ENCODE measurements at regions not wholly inside any gene's neighbourhood (a gene's known extent, or its start where the extent isn't known, plus 50 kb on each side); places are given as distances from the start of the nearest gene placed in this dataset.

- ATAC-seq (no peak), DNase-seq (ENCODE audit: low read depth, low spot score) (no peak)
- ChIA-PET POLR2A (no interaction called here), CTCF (no interaction called here), RAD21 (ENCODE audit: low non-redundant PET in 1 of 2, low total read pairs in 2 of 2, uncharacterized antibody in 2 of 2, unreplicated experiment in 2 of 2) (no interaction called here)
- H3K79me2 ChIP-seq (ENCODE audit: insufficient read depth, low read length): no peaks in the 10 kb centered on the region
- H4K20me1 ChIP-seq (ENCODE audit: insufficient read depth): no peaks in the 10 kb centered on the region
- H3K4me3 ChIP-seq (replicated peaks in 1 of 2; ENCODE audit: low read depth in 1 of 2, low read length in 2 of 2): no peak overlapping the region
- intact Hi-C loops (cut with micrococcal nuclease): no loop called here
- no peak overlapping the region for H3K4me2 ChIP-seq (ENCODE audit: low read length)
- TF ChIP-seq JUND (IDR thresholded peaks at IDR 0.05) (no peak), EZH2 (IDR thresholded peaks at IDR 0.05) (no peak), ZFX (IDR thresholded peaks at IDR 0.05) (no peak), SP1 (IDR thresholded peaks at IDR 0.05; ENCODE audit: low read depth) (no peak), CEBPB (IDR thresholded peaks at IDR 0.05; ENCODE audit: low read depth) (no peak), ZBTB33 (IDR thresholded peaks at IDR 0.05; ENCODE audit: extremely low read depth, insufficient replicate concordance, low read length) (no peak), EZH2phosphoT487 (IDR thresholded peaks at IDR 0.05; ENCODE audit: borderline replicate concordance) (no peak), SRF (IDR thresholded peaks at IDR 0.05; ENCODE audit: low read depth) (no peak), CTCF (IDR thresholded peaks at IDR 0.05 in 2 of 3, conservative IDR thresholded peaks at IDR 0.05 in 1 of 3; ENCODE audit: borderline replicate concordance in 1 of 3, insufficient read depth in 1 of 3, low read depth in 2 of 3, low read length in 2 of 3) (no peak), POLR2A (IDR thresholded peaks at IDR 0.05; ENCODE audit: borderline replicate concordance, extremely low read depth, insufficient read depth, insufficient read length) (no peak), CBX3 (IDR thresholded peaks at IDR 0.05; ENCODE audit: low read depth) (no peak), ATF3 (IDR thresholded peaks at IDR 0.05) (no peak), POLR2AphosphoS5 (IDR thresholded peaks at IDR 0.05; ENCODE audit: low read depth, low read length) (no peak), ELF1 (IDR thresholded peaks at IDR 0.05; ENCODE audit: borderline replicate concordance, low read depth) (no peak), RAD21 (IDR thresholded peaks at IDR 0.05; ENCODE audit: low read depth) (no peak), MAX (IDR thresholded peaks at IDR 0.05) (no peak), ZNF274 (IDR thresholded peaks at IDR 0.05; ENCODE audit: low read depth, low read length) (no peak), SIN3A (IDR thresholded peaks at IDR 0.05; ENCODE audit: low read depth) (no peak), FOSL1 (IDR thresholded peaks at IDR 0.05; ENCODE audit: low read depth) (no peak), YY1 (IDR thresholded peaks at IDR 0.05; ENCODE audit: extremely low read depth, insufficient replicate concordance, low read depth, low read length) (no peak)
- no peak overlapping the region for H3K27ac ChIP-seq (ENCODE audit: low read depth, low read length)
- H3K4me1 ChIP-seq (ENCODE audit: control insufficient read depth in 1 of 2, insufficient read depth in 2 of 2, low read length in 2 of 2): no peaks in the 10 kb centered on the region
- H3K27me3 ChIP-seq (ENCODE audit: insufficient read depth, low read length): no peaks in the 10 kb centered on the region
- H3K9me2 ChIP-seq (ENCODE audit: insufficient read depth): no peaks in the 10 kb centered on the region
- no peak overlapping the region for H3K9ac ChIP-seq (ENCODE audit: low read length)
- H2AFZ ChIP-seq (ENCODE audit: low read depth, low read length, poor library complexity, severe bottlenecking): no peak overlapping the region
- no peaks in the 10 kb centered on the region for H3K9me3 ChIP-seq (ENCODE audit: control insufficient read depth in 1 of 2, insufficient read depth in 1 of 2, low read depth in 1 of 2, low read length in 2 of 2)
- H3K36me3 ChIP-seq (ENCODE audit: control insufficient read depth in 1 of 2, insufficient read depth in 2 of 2, low read length in 2 of 2): no peaks in the 10 kb centered on the region
- BruUV-seq (replicated peaks): no TSS peak
Observed at GRCh38 chr12:105485921-105486320, 155.4 kb downstream of the C12orf75 start.
